ENCODE measurements at regions not wholly inside any gene's neighbourhood (a gene's known extent, or its start where the extent isn't known, plus 50 kb on each side); places are given as distances from the start of the nearest gene placed in this dataset.

DNA sequence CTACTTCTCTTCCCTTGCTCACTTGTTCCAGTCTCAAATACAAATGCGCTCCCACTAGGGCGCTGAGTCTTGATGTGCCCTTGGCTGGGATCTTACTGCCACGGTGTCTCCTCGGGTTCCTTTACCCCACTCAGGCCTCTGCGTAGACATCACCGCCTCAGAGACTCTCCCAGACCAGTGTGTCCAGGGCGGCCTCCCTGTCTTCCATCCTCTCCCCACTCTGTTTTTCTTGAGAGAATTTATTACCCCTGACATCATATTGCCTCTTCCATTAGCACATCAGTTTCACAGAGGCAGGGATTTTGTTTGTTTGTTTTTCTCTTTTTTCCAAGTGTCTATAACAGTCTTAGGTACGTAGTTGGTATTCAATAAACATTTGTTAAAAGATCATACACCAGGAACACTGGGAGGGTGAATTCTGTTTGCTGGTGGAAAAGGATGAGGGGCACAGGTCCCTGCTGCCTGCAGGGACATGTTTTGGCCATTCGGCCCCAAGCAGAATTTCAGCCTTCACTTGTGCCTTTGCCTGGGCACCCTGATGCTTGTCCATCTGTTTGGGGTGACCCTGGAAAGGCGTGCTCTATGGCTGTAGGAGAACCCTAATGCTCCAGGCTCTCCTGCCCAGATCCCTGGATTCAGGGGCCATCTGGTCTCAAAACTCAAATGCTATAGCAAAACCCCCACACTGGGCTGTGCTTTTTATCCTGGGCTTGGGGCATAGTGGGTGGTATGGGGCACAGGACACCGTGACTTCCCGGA, 55.0 kb downstream of the RPL37A start:
- DNase-seq (ENCODE audit: low spot score) = no peak

DNA sequence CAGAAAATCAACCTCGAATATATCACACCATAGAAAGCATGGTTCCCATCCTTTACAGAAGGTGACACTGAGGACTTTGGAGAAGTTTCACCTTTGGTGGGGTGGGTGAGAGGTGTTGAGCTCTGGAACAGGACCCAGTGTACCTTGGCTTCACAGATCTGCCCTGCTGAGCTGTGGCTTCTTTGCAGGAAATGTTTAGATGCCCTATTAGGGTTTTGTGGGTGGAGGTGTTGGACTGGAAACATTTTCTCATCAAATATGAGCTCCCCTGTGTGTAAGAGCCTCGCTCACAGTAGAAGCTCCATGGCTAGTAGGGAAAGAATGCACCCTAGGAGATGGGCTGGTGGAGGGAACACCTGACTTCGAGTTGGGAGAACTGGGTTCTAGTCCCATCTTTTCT, 55.6 kb downstream of the RPL37A start:
- no peak for DNase-seq (ENCODE audit: low spot score)

GRCh38 chr2:216554755-216555154, 56.1 kb downstream of the RPL37A start:
- DNase-seq (ENCODE audit: low spot score) = no peak

DNA sequence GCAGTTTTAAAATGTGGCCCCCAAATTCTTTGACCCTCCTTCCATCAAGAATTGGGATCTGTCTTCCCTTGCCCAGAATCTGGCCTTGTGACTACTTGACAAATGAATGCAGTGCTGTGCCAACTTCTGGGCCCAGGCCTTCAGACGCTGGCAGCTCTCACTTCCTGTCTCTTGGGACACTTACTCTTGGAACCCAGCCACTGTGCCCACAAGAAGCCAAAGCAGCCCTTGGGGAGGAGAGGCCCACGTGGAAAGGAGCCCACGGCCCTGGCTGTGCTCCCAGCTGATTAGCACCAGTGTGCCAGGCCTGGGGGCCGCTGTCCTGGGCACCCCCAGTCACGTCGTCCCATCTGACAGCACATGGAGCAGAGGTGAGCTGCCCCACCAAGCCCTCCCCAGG, 56.6 kb downstream of the RPL37A start:
- no peak for DNase-seq (ENCODE audit: low spot score)

GRCh38 chr2:216556202-216556601, 57.6 kb downstream of the RPL37A start:
- DNase-seq (ENCODE audit: low spot score) = no peak

- no peak for DNase-seq (ENCODE audit: low spot score)
Measured at GRCh38 chr2:216557413-216557812, 58.8 kb downstream of the RPL37A start.

GRCh38 chr2:216557820-216558219, 59.2 kb downstream of the RPL37A start:
- no peak for DNase-seq (ENCODE audit: low spot score)

DNA sequence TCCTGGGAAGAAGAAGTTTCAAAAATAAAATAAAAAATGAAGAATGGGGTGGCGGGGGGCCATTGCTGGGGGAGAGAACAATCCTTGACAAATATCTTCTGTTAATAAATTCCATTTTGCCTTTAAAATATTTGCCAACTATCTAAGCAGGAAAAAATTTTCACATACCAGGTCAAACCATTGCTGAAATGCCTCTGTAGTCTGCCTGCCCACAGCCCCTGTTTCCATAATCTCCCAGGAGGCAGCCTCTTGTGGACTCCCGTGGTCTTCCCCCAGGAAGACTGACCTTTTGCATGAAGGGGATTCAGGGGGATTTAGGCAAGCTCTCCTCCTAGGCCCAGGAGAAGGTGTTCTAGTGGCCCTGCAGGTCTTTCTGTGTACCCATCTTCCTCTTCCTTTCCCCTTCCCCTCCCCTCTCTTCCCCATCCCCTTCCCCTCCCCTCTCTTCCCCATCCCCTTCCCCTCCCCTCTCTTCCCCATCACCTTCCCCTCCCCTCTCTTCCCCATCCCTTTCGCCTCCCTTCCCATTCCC, 61.0 kb downstream of the RPL37A start:
- DNase-seq (ENCODE audit: low spot score) = no peak

DNA sequence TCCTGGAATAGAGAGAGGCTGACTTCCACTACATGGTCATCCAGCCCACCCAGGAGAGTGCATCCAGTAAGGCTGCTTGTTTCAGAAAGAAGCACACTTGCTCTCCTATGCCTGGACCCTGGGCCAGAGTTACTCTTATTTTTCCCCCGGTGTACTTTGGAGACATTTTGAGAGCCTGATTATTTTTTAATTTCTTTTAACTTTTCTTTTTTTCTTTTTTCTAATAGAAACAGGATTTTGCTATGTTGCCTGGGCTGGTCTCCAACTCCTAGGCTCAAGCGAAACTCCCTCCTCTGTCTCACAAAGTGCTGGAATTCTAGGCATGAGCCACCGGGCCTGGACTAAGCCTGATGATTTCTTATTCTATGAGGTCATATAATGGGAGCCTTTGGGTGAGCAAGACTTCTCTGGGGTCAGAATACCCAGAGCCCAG, 62.2 kb downstream of the RPL37A start:
- no peak for DNase-seq (ENCODE audit: low spot score)

GRCh38 chr2:216562696-216563435, 64.2 kb downstream of the RPL37A start:
- peak; percentile 20 for DNase-seq (ENCODE audit: low spot score)

DNA sequence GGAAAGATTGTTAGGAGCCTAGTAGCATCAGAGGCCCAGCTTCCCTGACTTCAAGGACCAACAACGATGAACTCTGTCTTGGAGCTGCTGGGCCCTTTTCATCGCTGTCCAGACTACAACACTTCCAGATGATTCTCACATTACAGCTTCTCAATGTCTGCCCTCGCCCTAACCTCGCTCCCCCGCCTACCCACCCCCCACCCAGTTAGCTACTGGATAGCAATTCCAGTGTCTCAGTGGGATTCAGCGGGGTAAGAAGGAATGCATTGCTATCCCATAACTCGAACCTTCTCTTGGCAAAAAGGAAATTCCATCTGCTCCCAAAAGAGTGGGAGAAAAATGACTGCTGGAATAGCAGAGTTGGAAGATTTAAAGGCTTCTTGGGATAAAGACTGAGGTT, 65.0 kb downstream of the RPL37A start:
- DNase-seq (ENCODE audit: low spot score) = no peak

- no peak for DNase-seq (ENCODE audit: low spot score)
Measured at GRCh38 chr2:216564611-216565010, 66.0 kb downstream of the RPL37A start.

DNA sequence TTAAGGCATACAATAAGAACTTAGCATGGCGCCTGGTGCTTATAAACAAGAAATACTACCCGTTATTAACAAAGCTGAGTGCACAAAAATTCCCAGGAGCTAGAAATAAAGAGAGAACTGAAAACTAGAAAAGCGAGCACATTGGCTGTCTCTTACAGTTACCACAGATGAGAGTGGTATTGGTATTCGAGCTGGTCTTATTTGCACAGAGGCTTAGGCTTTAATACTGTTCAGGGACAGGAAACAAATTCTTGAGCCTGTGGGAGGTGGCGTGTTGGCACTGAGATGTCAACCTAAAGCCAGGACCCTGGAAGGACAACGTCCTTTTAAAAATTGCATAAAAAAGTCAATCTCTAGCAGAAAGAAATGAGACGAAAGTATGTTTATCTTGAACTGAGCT, 67.3 kb upstream of the IGFBP2 start:
- DNase-seq (ENCODE audit: low spot score) = no peak

DNA sequence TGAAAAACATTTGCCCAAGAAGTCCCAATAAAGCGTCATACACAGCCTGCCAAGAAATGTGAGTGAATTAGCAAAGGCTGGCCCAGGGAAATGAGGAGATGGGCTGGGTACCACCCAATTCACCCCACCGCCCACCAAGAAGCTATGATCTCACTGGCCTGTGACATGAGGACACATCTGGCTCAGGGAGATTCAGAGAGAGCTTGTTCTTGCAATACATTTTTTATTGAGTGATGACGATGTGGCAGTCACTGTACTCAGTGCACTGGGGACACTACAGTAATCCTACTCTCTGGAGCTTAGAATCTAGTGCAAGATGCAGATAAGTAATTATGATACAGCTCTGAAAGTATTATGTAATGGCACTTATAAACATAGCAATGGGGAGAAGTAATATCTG, 64.6 kb upstream of the IGFBP2 start:
- no peak for DNase-seq (ENCODE audit: low spot score)

GRCh38 chr2:216569765-216570164, 63.5 kb upstream of the IGFBP2 start:
- DNase-seq (ENCODE audit: low spot score) = no peak

DNA sequence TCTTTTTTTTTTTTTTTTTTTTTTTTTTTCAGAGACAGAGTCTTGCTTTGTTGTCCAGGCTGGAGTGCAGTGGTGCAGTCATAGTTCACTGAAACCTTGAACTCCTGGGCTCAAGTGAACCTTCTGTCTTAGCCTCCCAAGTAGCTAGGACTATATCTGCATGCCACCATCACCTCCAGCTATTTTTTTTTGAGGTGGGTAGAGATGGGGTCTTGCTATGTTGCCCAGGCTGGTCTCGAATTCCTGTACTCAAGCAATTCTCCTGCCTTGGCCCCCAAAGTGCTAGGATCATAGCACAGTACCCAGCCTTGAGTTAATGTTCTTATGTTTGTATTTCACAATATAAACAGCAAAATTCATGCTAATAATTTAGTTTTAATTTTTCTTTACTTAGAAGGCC, 62.9 kb upstream of the IGFBP2 start:
- DNase-seq (ENCODE audit: low spot score) = no peak

GRCh38 chr2:216571178-216571908, 61.9 kb upstream of the IGFBP2 start:
- DNase-seq (ENCODE audit: low spot score) = no peak

GRCh38 chr2:216571909-216572513, 61.2 kb upstream of the IGFBP2 start:
- DNase-seq (ENCODE audit: low spot score) = peak; percentile 21

GRCh38 chr2:216572582-216573578, 60.3 kb upstream of the IGFBP2 start:
- DNase-seq (ENCODE audit: low spot score) = peak; percentile 79

GRCh38 chr2:216574046-216574445, 59.2 kb upstream of the IGFBP2 start:
- no peak for DNase-seq (ENCODE audit: low spot score)

DNA sequence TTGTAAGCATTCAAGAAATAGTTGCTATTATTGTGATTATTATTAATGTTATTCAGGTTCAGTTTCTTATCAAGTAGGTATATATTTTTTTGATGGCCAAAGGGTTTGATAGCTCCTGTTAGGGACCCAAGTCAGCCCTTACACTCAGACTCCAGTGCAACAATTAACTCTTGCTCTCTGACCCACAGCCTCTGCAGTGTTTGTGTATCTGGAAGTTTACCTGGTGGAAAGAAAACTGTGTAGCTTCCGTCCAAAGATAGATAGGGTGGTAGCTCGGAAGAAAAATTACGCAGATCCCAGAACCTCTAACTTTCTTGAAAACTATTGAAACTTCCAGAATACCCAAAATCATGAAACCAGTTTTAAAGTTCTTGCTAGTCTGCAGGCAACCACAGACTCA, 58.6 kb upstream of the IGFBP2 start:
- DNase-seq (ENCODE audit: low spot score) = no peak
